Breast epithelium (tissue), 3 donors: ENCODE measurements at regions not wholly inside any gene's neighbourhood (a gene's known extent, or its start where the extent isn't known, plus 50 kb on each side); places are given as distances from the start of the nearest gene placed in this dataset.
"Not testable (repeated sequence)": the region's sequence is repeated elsewhere in the genome, so short reads cannot be mapped to it uniquely, and the experiment has no call there.

ENCODE experiments used
- POLR2AphosphoS5 ChIP-seq, 3 donors: sonication (generic); formaldehyde crosslinking; IDR thresholded peaks; one replicate each; pipeline ENCODE4 v1.6.1; 2017; ENCODE audit warnings: antibody characterized with exemption in 3 of 3
- TF ChIP-seq, protein P1 (sequence below), 3 donors: fragments of 450-650 bp; IDR thresholded peaks; one replicate each; pipeline ENCODE4 v1.5.1; 2016 to 2017; ENCODE audit warnings: antibody characterized with exemption in 3 of 3, mild to moderate bottlenecking in 3 of 3, moderate library complexity in 3 of 3

DNA sequence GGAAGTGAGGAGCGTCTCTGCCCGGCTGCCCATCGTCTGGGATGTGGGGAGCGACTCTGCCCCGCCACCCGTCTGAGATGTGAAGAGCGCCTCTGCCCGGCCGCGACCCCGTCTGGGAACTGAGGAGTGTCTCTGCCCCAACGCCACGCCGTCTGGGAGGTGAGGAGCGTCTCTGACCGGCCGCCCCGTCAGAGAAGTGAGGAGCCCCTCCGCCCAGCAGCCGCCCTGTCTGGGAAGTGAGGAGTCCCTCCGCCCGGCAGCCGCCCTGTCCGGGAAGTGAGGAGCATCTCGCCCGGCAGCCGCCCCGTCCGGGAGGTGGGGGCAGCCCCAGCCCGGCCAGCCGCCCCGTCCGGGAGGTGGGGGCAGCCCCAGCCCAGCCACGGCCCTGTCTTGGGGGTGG, 60.9 kb downstream of the ANXA2R start:
- TF ChIP-seq, protein P1, sequence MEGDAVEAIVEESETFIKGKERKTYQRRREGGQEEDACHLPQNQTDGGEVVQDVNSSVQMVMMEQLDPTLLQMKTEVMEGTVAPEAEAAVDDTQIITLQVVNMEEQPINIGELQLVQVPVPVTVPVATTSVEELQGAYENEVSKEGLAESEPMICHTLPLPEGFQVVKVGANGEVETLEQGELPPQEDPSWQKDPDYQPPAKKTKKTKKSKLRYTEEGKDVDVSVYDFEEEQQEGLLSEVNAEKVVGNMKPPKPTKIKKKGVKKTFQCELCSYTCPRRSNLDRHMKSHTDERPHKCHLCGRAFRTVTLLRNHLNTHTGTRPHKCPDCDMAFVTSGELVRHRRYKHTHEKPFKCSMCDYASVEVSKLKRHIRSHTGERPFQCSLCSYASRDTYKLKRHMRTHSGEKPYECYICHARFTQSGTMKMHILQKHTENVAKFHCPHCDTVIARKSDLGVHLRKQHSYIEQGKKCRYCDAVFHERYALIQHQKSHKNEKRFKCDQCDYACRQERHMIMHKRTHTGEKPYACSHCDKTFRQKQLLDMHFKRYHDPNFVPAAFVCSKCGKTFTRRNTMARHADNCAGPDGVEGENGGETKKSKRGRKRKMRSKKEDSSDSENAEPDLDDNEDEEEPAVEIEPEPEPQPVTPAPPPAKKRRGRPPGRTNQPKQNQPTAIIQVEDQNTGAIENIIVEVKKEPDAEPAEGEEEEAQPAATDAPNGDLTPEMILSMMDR (IDR thresholded peaks at IDR 0.05), result not testable (repeated sequence)
- TF ChIP-seq POLR2AphosphoS5 (IDR thresholded peaks at IDR 0.05), result not testable (repeated sequence)
